Ammon's horn (tissue), 1 donor: ENCODE measurements at regions not wholly inside any gene's neighbourhood (a gene's known extent, or its start where the extent isn't known, plus 50 kb on each side); places are given as distances from the start of the nearest gene placed in this dataset.
"Not testable (repeated sequence)": the region's sequence is repeated elsewhere in the genome, so short reads cannot be mapped to it uniquely, and the experiment has no call there.

ENCODE experiments used
- DNase-seq: peaks from one replicate; pipeline ENCODE4 v3.0.0-alpha.2; 2016; ENCODE audit warnings: low spot score

GRCh38 chr2:106339609-106340008 lies 128.6 kb downstream of the RGPD3 start:
- DNase-seq, result no peak

DNA sequence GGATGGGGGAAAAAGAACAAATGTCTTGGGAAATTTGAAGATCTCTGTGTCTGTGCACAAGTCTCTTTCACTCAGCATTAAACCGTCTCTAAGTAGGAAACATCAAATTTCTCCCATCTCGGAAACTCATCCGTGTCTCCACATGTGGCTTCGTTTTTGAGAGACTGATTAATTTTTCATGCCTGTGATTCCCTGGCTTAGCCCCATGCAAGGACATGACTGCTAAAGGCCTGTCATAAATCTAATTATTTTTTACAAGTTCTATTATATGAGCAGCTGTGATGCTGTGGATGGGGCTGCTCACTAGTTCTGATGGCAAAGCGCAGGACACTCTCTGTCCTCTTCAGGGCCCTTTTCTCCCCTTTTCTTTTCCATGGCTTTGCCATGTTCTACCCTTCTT lies 129.1 kb downstream of the RGPD3 start:
- DNase-seq, result no peak

- DNase-seq, result peak; percentile 18
These were observed 130.2 kb downstream of the RGPD3 start for GRCh38 chr2:106338043-106338442.

GRCh38 chr2:106336737-106337136 lies 131.5 kb downstream of the RGPD3 start:
- no peak for DNase-seq

GRCh38 chr2:106336108-106336507 lies 132.1 kb downstream of the RGPD3 start:
- no peak for DNase-seq

GRCh38 chr2:106334802-106335201 lies 133.4 kb downstream of the RGPD3 start:
- no peak for DNase-seq

- not testable (repeated sequence) for DNase-seq
These were observed 134.8 kb downstream of the RGPD3 start for GRCh38 chr2:106333253-106333873.

DNA sequence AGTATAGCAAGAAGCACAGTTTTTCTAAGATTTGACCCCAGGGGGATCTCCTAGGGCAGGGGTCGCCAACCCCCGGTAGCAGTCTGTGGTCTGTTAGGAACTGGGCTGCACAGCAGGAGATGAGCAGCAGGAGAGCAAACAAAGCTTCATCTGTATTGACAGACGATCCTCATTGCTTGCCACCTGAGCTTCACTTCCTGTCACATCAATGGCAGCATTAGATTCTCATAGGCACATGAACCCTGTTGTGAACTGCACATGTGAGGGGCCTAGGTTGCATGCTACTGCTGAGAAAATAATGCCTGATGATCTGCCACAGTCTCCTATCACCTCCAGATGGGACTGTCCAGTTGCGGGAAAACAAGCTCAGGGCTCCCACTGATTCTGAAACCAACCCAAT lies 136.2 kb downstream of the RGPD3 start:
- no peak for DNase-seq

GRCh38 chr2:106330384-106331261 lies 136.5 kb upstream of the UXS1 start:
- not testable (repeated sequence) for DNase-seq

DNA sequence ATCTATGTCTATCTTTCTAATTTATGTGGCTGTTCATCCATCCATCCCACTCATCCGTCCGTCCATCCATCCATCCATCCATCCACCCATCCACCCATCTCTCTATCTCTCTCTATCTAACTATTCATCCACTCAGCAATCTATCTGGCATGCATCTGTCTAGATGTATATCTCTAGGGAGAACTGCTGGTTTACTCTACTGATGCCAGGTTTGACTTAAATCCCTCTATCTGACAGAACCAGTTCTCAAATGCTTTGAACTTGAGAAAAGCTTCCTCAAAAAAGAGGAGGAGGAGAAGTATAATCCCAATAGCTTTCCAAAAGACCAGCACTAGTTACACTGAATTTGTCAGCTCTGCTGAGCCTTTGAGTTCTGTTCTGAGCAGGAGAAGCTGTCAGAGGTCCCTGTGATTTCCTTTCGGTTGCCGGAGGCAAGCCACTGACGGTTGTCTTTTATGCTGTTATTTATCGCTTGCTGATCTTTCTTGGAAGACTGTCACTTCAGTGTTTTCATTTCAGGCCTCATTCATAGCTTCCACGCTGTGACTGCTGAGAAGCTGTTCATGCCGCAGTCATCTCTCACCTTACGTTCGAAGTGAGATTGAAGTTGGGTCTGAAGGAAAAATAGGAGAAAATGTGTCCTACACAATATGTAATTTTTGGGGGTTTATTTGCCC lies 129.4 kb upstream of the UXS1 start:
- no peak for DNase-seq

DNA sequence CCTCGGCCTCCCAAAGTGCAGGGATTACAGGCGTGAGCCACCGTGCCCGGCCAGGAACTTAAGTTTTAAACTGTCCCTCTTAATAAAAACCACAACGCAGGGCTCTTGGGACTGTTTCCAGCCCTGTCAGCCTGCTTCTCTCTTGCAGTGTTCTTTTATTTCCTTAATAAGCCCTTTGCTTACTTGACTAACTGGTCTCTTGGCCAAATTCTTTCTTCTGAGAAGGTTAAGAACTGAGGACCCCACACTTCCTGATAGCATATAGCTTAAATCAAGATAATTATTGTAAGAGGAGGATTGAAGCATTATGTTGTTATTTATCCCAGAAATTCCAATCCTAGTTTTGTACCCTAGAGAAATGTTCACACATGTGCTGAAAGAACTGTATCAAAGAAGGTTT lies 128.2 kb upstream of the UXS1 start:
- no peak for DNase-seq

- not testable (repeated sequence) for DNase-seq
These were observed 126.3 kb upstream of the UXS1 start for GRCh38 chr2:106320439-106320838.

DNA sequence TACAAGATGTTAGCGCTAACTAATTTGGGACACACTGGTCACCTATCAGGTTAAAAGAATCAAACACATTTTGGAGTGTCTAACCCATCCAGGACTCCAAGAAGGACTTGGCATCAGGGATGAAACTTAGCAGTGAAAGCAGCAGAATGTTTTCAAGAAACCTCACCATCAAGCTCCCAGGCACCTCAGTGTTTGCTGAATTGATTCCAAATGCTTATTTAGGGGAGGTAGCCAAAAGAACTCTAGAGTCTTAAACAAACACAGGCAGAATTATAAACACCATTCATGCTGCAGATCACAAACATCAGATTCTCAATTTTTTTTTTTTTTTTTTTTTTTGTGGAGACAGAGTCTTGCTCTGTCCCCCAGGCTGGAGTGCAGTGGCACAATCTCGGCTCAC lies 122.8 kb upstream of the UXS1 start:
- DNase-seq, result no peak

DNA sequence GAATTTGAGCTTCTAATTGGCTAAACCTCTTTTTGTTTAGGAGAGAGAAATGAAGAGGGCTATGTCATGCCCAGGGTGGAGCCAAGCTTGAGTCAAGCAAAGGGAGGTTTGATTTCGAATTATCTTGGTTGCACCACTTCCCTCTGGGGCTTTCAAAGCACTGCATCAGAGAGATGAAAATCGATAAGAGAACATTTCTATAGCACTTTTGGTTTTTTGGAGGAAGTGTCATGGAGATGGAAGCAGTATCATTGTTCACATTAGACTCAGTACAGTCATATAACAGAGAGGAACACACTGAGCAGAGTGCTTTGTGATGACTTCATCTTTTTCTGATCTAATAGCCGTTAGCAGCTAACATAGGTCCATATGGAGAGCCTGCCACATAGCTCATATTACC lies 120.3 kb upstream of the UXS1 start:
- no peak for DNase-seq

GRCh38 chr2:106311041-106311370 lies 116.9 kb upstream of the UXS1 start:
- DNase-seq, result no peak

DNA sequence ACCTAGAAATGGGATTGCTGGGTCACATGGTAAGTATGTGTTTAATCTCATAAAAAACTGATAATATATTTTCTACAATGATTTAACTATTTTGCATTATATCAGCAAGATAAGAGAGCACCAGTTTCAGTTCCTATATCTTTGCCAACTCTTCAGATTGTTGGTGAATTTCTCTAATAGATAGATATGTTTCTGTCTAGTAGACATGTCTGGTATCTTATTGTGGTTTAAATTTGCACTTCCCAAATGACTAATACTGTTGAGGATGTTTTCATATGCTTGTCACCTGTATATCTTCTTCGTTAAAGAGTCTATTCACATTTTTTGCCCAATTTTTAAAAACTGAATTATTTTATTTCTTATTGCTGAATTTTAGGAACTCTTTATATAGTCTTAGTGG lies 113.8 kb upstream of the UXS1 start:
- no peak for DNase-seq

- no peak for DNase-seq
These were observed 112.3 kb upstream of the UXS1 start for GRCh38 chr2:106306387-106306786.

DNA sequence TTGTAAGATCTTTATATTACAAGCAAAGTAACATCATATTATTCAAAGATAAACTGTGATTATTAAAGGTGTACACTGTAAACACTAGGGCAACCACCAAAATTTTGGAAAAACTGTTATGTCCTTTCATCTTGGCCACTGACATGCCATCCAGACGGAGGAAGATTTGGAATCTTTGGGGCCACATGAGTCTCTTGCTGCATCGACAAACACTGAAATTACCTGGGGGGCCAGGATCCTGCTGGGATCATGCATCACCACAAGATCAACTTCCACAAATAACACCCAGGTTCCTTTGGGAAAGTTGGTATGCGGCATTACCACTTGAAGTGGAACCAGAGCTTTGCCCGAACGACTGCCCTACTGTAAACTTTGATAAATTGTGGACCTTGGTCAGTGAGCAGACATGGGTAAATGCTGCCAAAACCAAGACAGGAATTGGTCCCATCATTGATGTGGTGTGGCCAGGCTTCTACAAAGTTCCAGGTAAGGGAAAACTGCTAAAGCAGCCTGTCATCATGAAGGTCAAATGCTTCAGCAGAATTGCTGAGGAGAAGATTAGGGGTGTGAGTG lies 110.6 kb upstream of the UXS1 start:
- no peak for DNase-seq

- no peak for DNase-seq
These were observed 105.6 kb upstream of the UXS1 start for GRCh38 chr2:106299696-106300095.

DNA sequence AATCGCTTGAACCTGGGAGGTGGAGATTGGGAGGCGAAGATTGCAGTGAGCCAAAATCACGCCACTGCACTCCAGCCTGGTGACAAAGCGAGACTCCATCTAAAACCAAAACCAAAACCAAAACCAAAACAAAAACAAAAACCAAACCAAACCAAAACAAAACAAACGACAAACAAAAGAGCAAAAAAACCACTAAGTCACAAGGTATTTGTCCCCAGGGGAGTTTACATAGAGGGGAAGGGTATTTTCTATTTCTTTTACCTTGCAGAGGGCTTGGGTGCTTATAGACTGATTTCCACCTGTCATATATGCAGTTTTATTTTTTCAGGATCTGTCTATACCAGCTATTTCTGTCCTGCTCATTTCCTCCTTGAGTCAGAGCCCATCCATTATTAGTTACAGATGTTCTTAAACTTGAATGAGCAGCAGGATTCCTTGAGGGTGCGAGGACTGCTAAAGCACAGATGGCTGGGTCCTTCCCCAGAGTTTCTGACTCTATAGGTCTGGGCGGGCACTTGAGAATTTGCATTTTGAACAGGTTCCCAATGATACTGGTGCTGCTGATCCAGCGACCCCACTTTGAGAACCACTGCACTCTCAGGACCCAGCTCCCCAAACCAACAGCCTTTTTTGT lies 102.2 kb upstream of the UXS1 start:
- DNase-seq, result no peak

DNA sequence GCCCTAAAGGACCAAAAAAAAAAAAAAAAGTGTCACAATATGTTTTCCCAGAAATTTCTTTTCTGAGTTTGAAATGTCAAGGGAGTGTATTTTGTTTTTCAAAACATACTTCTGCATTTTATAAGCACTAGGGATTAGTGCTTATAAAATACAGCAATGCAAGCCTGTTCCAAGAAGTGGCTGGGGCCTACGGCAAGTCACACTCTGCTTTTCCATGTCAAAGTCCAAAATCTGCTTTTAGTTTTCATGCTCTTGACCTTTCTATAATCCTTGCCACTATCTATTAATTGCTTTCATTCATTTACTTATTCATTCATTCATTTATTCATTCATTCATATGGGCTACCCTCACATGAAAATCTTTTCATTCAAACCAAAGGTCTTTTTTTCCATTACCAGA lies 100.1 kb upstream of the UXS1 start:
- DNase-seq, result no peak

GRCh38 chr2:106293271-106293783 lies 99.2 kb upstream of the UXS1 start:
- DNase-seq, result no peak
